SK-N-SH treated with all-trans-retinoic acid at 6 μM for 48 hours (cell line): ENCODE measurements at regions not wholly inside any gene's neighbourhood (a gene's known extent, or its start where the extent isn't known, plus 50 kb on each side); places are given as distances from the start of the nearest gene placed in this dataset.
"Not testable (repeated sequence)": the region's sequence is repeated elsewhere in the genome, so short reads cannot be mapped to it uniquely, and the experiment has no call there.

Experiments
- ATAC-seq: fragments of 200-7000 bp; cut with Tn5 transposase; 3 replicates; pipeline ENCODE4 v1.9.1; 2020; ENCODE audit warnings: mild to moderate bottlenecking, moderate library complexity
- ARNTL ChIP-seq: fragments of 450-650 bp; formaldehyde crosslinking; IDR thresholded peaks from 2 replicates; pipeline ENCODE4 v1.5.0; 2020; ENCODE audit warnings: low read depth, mild to moderate bottlenecking, moderate library complexity, borderline replicate concordance
- CSDC2 ChIP-seq: fragments of 250-450 bp; sonication (Bioruptor Pico); IDR thresholded peaks from 2 replicates; pipeline ENCODE4 v1.5.0; 2020; ENCODE audit warnings: mild to moderate bottlenecking, moderate library complexity
- GLIS3 ChIP-seq: fragments of 250-450 bp; sonication (Bioruptor Pico); IDR thresholded peaks from 2 replicates; pipeline ENCODE4 v1.5.0; 2020; ENCODE audit warnings: mild to moderate bottlenecking, moderate library complexity
- ISL1 ChIP-seq: fragments of 250-450 bp; sonication (Bioruptor Pico); IDR thresholded peaks from 2 replicates; pipeline ENCODE4 v2.1.2; 2022; ENCODE audit warnings: mild to moderate bottlenecking, moderate library complexity
- OSR1 ChIP-seq: fragments of 250-450 bp; sonication (Bioruptor Pico); IDR thresholded peaks from 2 replicates; pipeline ENCODE4 v1.8.0; 2022; ENCODE audit warnings: moderate library complexity, mild to moderate bottlenecking, inconsistent platforms
- PATZ1 ChIP-seq: fragments of 250-450 bp; sonication (Bioruptor Pico); IDR thresholded peaks from 2 replicates; pipeline ENCODE4 v1.8.0; 2020; ENCODE audit warnings: mild to moderate bottlenecking, moderate library complexity, borderline replicate concordance
- PPARA ChIP-seq: fragments of 250-450 bp; sonication (Bioruptor Pico); IDR thresholded peaks from 2 replicates; pipeline ENCODE4 v1.5.0; 2020; ENCODE audit warnings: mild to moderate bottlenecking, borderline replicate concordance
- RARB ChIP-seq: fragments of 250-450 bp; sonication (Bioruptor Pico); IDR thresholded peaks from 2 replicates; pipeline ENCODE4 v1.8.0; 2021; ENCODE audit warnings: mild to moderate bottlenecking, moderate library complexity
- SNAI2 ChIP-seq: fragments of 250-450 bp; sonication (Bioruptor Pico); IDR thresholded peaks from 2 replicates; pipeline ENCODE4 v1.5.0; 2020; ENCODE audit warnings: mild to moderate bottlenecking, moderate library complexity
- TCF4 ChIP-seq: fragments of 250-450 bp; sonication (Bioruptor Pico); IDR thresholded peaks from 2 replicates; pipeline ENCODE4 v1.8.0; 2021; ENCODE audit warnings: mild to moderate bottlenecking, moderate library complexity, borderline replicate concordance
- TOX ChIP-seq: fragments of 250-450 bp; sonication (Bioruptor Pico); IDR thresholded peaks from 2 replicates; pipeline ENCODE4 v1.8.0; 2021; ENCODE audit warnings: mild to moderate bottlenecking, moderate library complexity, borderline replicate concordance
- ZFP3 ChIP-seq: fragments of 250-450 bp; sonication (Bioruptor Pico); IDR thresholded peaks from 2 replicates; pipeline ENCODE4 v1.5.0; 2020; ENCODE audit warnings: mild to moderate bottlenecking, moderate library complexity
- ZFP30 ChIP-seq: fragments of 450-650 bp; formaldehyde crosslinking; IDR thresholded peaks from 2 replicates; pipeline ENCODE4 v1.5.0; 2022; ENCODE audit warnings: mild to moderate bottlenecking, moderate library complexity
- ZNF565 ChIP-seq: fragments of 450-650 bp; formaldehyde crosslinking; conservative IDR thresholded peaks from 2 replicates; pipeline ENCODE4 v1.5.0; 2020; ENCODE audit warnings: low read depth, mild to moderate bottlenecking, moderate library complexity
- ZNF70 ChIP-seq: fragments of 450-650 bp; formaldehyde crosslinking; IDR thresholded peaks from 2 replicates; pipeline ENCODE4 v1.5.0; 2020; ENCODE audit warnings: mild to moderate bottlenecking, moderate library complexity
- TF ChIP-seq, protein P1 (sequence below): fragments of 250-450 bp; sonication (Bioruptor Pico); IDR thresholded peaks from 2 replicates; pipeline ENCODE4 v1.8.0; 2021; ENCODE audit warnings: low read depth, mild to moderate bottlenecking, moderate library complexity, borderline replicate concordance
- TF ChIP-seq, protein P2 (sequence below): fragments of 250-450 bp; sonication (Bioruptor Pico); IDR thresholded peaks from 2 replicates; pipeline ENCODE4 v1.5.0; 2020; ENCODE audit warnings: mild to moderate bottlenecking, moderate library complexity
- TF ChIP-seq, protein P3 (sequence below): fragments of 250-450 bp; sonication (Bioruptor Pico); IDR thresholded peaks from 2 replicates; pipeline ENCODE4 v1.5.1; 2020; ENCODE audit warnings: low read depth, mild to moderate bottlenecking, moderate library complexity

GRCh38 chrX:3541336-3541735 lies 172.1 kb downstream of the PRKX start:
- TF ChIP-seq ZNF70 (CRISPR knock-in tag) (no peak), TCF4 (CRISPR knock-in tag) (no peak), OSR1 (no peak), TOX (no peak), RARB (CRISPR knock-in tag) (no peak)
- TF ChIP-seq, protein P1, sequence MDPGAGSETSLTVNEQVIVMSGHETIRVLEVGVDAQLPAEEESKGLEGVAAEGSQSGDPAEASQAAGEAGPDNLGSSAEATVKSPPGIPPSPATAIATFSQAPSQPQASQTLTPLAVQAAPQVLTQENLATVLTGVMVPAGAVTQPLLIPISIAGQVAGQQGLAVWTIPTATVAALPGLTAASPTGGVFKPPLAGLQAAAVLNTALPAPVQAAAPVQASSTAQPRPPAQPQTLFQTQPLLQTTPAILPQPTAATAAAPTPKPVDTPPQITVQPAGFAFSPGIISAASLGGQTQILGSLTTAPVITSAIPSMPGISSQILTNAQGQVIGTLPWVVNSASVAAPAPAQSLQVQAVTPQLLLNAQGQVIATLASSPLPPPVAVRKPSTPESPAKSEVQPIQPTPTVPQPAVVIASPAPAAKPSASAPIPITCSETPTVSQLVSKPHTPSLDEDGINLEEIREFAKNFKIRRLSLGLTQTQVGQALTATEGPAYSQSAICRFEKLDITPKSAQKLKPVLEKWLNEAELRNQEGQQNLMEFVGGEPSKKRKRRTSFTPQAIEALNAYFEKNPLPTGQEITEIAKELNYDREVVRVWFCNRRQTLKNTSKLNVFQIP (CRISPR knock-in tag), result no peak
- ATAC-seq, result no peak

GRCh38 chrX:3540105-3540504 lies 173.3 kb downstream of the PRKX start:
- no peak for ATAC-seq
- TF ChIP-seq ZNF70 (CRISPR knock-in tag) (no peak), CSDC2 (CRISPR knock-in tag) (no peak)
- TF ChIP-seq, protein P2, sequence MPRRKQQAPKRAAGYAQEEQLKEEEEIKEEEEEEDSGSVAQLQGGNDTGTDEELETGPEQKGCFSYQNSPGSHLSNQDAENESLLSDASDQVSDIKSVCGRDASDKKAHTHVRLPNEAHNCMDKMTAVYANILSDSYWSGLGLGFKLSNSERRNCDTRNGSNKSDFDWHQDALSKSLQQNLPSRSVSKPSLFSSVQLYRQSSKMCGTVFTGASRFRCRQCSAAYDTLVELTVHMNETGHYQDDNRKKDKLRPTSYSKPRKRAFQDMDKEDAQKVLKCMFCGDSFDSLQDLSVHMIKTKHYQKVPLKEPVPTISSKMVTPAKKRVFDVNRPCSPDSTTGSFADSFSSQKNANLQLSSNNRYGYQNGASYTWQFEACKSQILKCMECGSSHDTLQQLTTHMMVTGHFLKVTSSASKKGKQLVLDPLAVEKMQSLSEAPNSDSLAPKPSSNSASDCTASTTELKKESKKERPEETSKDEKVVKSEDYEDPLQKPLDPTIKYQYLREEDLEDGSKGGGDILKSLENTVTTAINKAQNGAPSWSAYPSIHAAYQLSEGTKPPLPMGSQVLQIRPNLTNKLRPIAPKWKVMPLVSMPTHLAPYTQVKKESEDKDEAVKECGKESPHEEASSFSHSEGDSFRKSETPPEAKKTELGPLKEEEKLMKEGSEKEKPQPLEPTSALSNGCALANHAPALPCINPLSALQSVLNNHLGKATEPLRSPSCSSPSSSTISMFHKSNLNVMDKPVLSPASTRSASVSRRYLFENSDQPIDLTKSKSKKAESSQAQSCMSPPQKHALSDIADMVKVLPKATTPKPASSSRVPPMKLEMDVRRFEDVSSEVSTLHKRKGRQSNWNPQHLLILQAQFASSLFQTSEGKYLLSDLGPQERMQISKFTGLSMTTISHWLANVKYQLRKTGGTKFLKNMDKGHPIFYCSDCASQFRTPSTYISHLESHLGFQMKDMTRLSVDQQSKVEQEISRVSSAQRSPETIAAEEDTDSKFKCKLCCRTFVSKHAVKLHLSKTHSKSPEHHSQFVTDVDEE (CRISPR knock-in tag), result no peak

DNA sequence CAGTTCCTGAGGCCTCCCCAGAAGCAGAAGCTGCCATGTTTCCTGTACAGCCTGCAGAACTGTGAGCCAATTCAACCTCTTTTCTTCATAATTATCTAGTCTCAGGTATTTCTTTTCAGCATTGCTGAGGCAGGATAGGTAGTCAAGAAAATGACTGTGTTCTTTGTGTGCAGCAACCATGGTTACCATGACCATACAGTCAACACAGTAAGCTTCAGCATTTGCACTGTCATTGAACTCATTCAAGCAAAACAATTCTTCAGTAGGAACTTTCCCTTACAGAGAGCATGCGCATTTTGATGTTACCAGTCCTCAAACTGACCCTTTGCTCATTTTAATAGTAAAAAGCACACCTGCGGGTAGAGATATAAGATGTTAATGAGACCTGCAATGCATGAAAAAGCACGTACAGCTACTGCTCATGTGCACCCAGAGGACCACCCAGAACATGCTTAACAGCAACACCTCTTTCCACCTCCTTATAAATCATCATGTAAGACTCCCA lies 180.8 kb downstream of the PRKX start:
- no peak for ATAC-seq
- TF ChIP-seq, protein P2 (CRISPR knock-in tag), result no peak
- TF ChIP-seq RARB (CRISPR knock-in tag) (no peak), PPARA (CRISPR knock-in tag) (no peak), ARNTL (CRISPR knock-in tag) (no peak), TCF4 (CRISPR knock-in tag) (no peak), ISL1 (CRISPR knock-in tag) (no peak), ZFP3 (CRISPR knock-in tag) (no peak), ZFP30 (CRISPR knock-in tag) (no peak), ZNF70 (CRISPR knock-in tag) (no peak), PATZ1 (CRISPR knock-in tag) (no peak), TOX (no peak), SNAI2 (CRISPR knock-in tag) (no peak), GLIS3 (no peak), ZNF565 (no peak)
- TF ChIP-seq, all 23 proteins: peak for 0

- not testable (repeated sequence) for ATAC-seq
These were observed 182.0 kb downstream of the PRKX start for GRCh38 chrX:3531435-3531834.

GRCh38 chrX:3529466-3530010 lies 183.1 kb upstream of the MXRA5 start:
- ATAC-seq, result no peak
- no peak for TF ChIP-seq GLIS3
- TF ChIP-seq, protein P3, sequence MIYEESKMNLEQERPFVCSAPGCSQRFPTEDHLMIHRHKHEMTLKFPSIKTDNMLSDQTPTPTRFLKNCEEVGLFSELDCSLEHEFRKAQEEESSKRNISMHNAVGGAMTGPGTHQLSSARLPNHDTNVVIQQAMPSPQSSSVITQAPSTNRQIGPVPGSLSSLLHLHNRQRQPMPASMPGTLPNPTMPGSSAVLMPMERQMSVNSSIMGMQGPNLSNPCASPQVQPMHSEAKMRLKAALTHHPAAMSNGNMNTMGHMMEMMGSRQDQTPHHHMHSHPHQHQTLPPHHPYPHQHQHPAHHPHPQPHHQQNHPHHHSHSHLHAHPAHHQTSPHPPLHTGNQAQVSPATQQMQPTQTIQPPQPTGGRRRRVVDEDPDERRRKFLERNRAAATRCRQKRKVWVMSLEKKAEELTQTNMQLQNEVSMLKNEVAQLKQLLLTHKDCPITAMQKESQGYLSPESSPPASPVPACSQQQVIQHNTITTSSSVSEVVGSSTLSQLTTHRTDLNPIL (CRISPR knock-in tag), result no peak
